ENCODE measurements at regions not wholly inside any gene's neighbourhood (a gene's known extent, or its start where the extent isn't known, plus 50 kb on each side); places are given as distances from the start of the nearest gene placed in this dataset.
A peak's percentile ranks its signal among the peaks of the same experiment; 100 is the strongest.

DNA sequence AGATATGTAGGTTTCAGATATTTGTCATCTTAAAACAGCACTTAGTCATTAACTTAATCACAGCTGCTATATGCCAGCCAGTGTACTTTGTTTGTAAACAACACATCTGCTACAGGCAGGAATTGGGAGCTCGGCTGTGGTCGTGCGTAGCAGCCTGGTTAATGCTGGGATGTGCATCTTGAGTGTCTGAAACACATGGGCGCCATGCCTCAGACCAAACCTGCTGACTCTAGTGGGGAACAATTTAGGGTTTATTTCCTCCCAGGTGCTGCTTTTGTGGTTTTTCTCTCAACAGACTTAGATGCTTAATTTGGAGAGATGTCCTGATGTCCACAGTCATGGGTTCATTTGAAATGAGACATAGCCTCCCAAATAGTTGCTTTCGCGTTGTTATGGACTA lies 238.5 kb upstream of the TMTC4 start:
- Mint-ChIP-seq H3K27me3 (ENCODE audit: low read depth) (peaks cover 2% of the 10 kb centered on the region), H3K4me1 (ENCODE audit: low read depth) (no peaks in the 10 kb centered on the region)

DNA sequence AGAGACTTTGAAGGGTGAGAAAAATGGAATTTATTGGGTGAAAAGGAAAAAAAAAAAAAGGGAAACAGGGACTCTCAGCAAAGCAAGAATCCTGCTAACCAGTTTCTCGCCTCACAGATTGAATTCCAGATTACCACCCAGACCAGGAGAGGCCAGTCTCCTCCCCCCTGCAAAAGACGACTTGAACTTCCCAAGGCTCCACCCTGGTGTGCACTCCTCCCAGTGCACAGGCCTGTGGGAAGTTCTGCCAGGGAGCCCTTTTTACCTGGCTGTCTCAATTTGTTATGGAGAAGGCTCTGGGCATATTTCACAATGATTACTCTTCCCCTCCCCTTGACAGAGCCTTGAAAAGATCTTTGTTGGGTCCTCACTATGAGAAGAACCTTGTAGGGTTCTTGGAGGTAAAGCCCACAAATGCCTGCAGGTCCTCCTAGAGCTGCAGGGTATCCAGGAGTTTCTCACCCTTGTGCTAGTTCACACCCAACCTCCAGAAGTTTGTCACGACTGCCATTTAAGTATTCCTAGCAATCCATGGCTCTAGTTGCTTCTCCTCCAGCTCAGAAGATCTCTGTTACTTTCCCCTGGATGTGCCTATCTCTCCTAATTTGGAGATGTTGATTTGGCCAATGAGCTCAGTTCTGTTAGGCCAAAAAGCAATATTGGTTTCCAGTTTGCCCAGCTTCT lies 229.8 kb upstream of the TMTC4 start:
- no peak overlapping the region for H3K27ac Mint-ChIP-seq
- no peaks in the 10 kb centered on the region for H3K36me3 Mint-ChIP-seq (ENCODE audit: low read depth)
- no peak overlapping the region for H3K4me3 Mint-ChIP-seq (ENCODE audit: low read depth)
- intact Hi-C loops (cut with micrococcal nuclease) = no loop called here
- peaks cover 5% of the 10 kb centered on the region for H3K27me3 Mint-ChIP-seq (ENCODE audit: low read depth)
- H3K4me1 Mint-ChIP-seq (ENCODE audit: low read depth) = no peaks in the 10 kb centered on the region
- no peaks in the 10 kb centered on the region for H3K9me3 Mint-ChIP-seq
- no peak for DNase-seq (ENCODE audit: low spot score)

More for the DNA sequence above, 238.5 kb upstream of the TMTC4 start:
- intact Hi-C loops (cut with micrococcal nuclease) = no loop called here
- Mint-ChIP-seq H3K4me3 (ENCODE audit: low read depth) (no peak overlapping the region), H3K36me3 (ENCODE audit: low read depth) (no peaks in the 10 kb centered on the region), H3K9me3 (no peaks in the 10 kb centered on the region), H3K27ac (no peak overlapping the region)
- no peak for DNase-seq (ENCODE audit: low spot score)

DNA sequence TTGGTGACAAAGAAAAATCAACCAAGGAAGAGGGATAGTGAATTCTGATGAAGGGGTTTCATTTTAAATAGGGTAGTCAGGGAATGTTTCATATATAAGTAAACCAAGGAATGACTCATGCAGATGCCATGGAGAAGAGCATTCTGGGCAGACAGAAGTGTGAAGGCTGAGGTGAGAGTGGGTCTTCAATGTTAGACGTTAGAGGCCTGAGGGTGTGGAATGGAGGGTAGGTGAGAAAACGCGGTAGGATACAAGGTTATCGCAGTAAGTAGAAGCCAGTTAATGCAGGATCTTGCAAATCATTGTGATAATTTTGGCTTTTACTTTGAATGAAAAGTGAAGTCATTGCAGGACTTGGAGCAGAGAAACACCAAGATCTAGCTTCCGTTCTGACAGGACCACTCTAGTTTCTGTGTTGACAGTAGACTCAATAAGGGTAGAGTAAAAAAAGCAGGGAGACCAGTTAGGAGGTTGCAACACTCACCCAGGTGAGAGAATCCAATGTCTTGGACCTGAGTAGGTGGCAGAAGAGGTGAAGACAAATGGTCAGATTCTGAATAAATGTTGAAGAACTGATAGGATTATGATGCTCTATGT lies 225.2 kb upstream of the TMTC4 start:
- no peaks in the 10 kb centered on the region for H3K9me3 Mint-ChIP-seq
- no peak overlapping the region for H3K4me3 Mint-ChIP-seq (ENCODE audit: low read depth)
- peaks cover 4% of the 10 kb centered on the region for H3K27me3 Mint-ChIP-seq (ENCODE audit: low read depth)
- no peak overlapping the region for H3K27ac Mint-ChIP-seq
- intact Hi-C loops (cut with micrococcal nuclease) = no loop called here
- no peak for DNase-seq (ENCODE audit: low spot score)
- H3K36me3 Mint-ChIP-seq (ENCODE audit: low read depth) = no peaks in the 10 kb centered on the region
- H3K4me1 Mint-ChIP-seq (ENCODE audit: low read depth) = no peaks in the 10 kb centered on the region

DNA sequence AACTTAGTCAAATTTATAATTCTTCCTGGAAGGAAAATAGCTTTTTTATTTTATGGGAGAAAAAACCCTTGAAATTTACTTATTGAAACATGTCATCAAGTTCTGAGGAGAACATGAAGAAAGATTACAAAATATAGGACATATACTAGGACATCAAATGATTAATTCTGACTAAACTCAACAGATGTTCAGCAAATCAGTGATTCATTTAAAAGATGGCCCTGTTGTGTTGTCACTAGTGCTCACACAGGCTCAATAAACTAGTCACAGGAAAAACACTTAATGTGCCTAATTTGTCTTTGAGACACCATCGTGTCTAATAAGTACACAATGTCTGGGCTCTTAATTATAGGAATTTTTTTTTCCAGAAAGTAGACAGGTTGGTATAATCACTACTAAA lies 223.8 kb upstream of the TMTC4 start:
- H3K4me1 Mint-ChIP-seq (ENCODE audit: low read depth) = no peaks in the 10 kb centered on the region
- H3K27me3 Mint-ChIP-seq (ENCODE audit: low read depth) = peaks cover 1% of the 10 kb centered on the region
- H3K4me3 Mint-ChIP-seq (ENCODE audit: low read depth) = no peak overlapping the region
- DNase-seq (ENCODE audit: low spot score) = no peak
- no peaks in the 10 kb centered on the region for H3K9me3 Mint-ChIP-seq
- H3K36me3 Mint-ChIP-seq (ENCODE audit: low read depth) = no peaks in the 10 kb centered on the region
- intact Hi-C loops (cut with micrococcal nuclease) = no loop called here
- H3K27ac Mint-ChIP-seq = no peak overlapping the region

DNA sequence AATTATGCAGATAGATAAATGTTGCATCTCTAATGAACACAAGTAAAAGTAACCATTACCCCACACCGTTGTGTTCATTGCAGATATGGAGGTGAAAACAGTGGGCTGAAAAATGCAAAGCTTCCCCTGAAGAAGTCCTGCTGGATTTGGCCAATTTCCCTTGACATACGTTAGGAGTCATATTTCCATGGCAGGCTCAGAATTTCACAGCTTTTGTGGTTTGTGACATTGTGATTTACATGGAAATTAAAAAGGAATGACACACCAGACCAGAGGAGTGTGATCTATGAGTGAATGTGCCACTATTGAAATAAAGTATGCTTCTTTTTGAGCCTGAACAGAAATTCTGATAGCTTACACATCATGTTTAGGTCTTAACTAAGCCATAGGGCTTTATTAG lies 221.1 kb upstream of the TMTC4 start:
- Mint-ChIP-seq H3K36me3 (ENCODE audit: low read depth) (no peaks in the 10 kb centered on the region), H3K4me3 (ENCODE audit: low read depth) (no peak overlapping the region), H3K9me3 (no peaks in the 10 kb centered on the region), H3K27me3 (ENCODE audit: low read depth) (peaks cover 1% of the 10 kb centered on the region), H3K27ac (no peak overlapping the region), H3K4me1 (ENCODE audit: low read depth) (no peaks in the 10 kb centered on the region)
- intact Hi-C loops (cut with micrococcal nuclease) = no loop called here
- DNase-seq (ENCODE audit: low spot score) = no peak

DNA sequence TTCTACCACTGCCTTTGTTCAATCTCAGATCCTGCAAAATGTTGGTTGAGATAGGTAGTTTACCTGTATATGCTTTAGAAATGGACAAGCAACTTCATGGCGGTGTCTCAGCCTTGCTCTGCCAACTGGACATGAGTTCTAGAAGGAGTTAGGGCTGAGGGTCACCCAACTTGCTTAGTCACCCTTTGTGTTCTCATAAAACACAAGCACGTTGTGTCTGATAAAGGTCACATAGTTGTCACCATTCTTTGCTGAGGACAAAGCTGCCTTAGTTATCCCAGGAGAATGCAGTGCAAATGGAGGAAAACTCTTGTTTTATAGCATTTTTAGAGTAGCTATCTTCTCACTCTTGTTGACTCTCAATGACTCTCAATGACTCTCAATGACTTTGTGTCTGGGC lies 218.4 kb upstream of the TMTC4 start:
- no peak for DNase-seq (ENCODE audit: low spot score)
- no peaks in the 10 kb centered on the region for H3K9me3 Mint-ChIP-seq
- H3K4me3 Mint-ChIP-seq (ENCODE audit: low read depth) = no peak overlapping the region
- no peak overlapping the region for H3K27ac Mint-ChIP-seq
- no peaks in the 10 kb centered on the region for H3K4me1 Mint-ChIP-seq (ENCODE audit: low read depth)
- no peaks in the 10 kb centered on the region for H3K36me3 Mint-ChIP-seq (ENCODE audit: low read depth)
- intact Hi-C loops (cut with micrococcal nuclease) = no loop called here
- no peaks in the 10 kb centered on the region for H3K27me3 Mint-ChIP-seq (ENCODE audit: low read depth)

DNA sequence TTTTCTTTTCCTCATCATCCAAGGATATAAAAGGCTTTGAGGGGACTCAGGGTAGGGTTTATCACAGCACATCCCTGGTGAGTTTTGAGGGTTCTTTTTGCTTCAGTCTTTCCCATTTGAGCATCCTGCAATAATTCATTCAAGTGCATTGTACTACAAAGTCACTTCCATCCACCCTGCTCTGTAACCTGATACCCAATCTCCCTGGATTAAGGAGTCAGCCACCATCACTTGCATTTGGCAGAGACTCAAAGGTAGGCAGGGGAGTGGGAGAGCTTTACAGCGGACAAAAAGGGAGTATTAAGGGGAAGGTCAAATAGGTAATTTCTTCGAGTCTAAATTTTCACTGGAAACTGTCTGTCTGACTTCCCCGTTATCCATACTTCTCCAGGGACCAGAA lies 216.1 kb upstream of the TMTC4 start:
- Mint-ChIP-seq H3K9me3 (no peaks in the 10 kb centered on the region), H3K27ac (no peak overlapping the region), H3K4me3 (ENCODE audit: low read depth) (no peak overlapping the region), H3K36me3 (ENCODE audit: low read depth) (no peaks in the 10 kb centered on the region), H3K27me3 (ENCODE audit: low read depth) (no peaks in the 10 kb centered on the region), H3K4me1 (ENCODE audit: low read depth) (no peaks in the 10 kb centered on the region)
- intact Hi-C loops (cut with micrococcal nuclease) = no loop called here
- DNase-seq (ENCODE audit: low spot score) = no peak

DNA sequence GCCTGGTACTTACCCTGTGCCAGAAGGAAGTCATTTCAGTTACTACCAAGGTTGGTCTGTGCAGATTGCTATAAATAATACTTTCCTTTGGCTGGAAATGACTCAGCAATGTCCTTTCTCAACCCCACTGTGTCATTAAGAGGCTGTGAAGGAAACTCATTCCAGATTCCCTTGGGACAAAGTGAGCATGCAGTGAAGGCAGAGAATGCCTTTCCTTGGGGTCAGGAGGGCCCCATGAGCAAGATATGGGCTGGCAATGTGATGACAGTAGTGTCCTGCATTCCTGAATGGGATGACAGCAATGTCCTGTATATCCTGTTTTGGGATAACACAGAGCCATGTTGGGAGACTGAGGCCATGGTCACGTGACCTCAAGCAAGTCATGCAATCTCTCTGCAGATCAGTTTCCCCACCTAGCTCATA lies 213.1 kb upstream of the TMTC4 start:
- Mint-ChIP-seq H3K9me3 (no peaks in the 10 kb centered on the region), H3K4me3 (ENCODE audit: low read depth) (no peak overlapping the region), H3K36me3 (ENCODE audit: low read depth) (no peaks in the 10 kb centered on the region), H3K27me3 (ENCODE audit: low read depth) (no peaks in the 10 kb centered on the region), H3K4me1 (ENCODE audit: low read depth) (no peaks in the 10 kb centered on the region), H3K27ac (no peak overlapping the region)
- intact Hi-C loops (cut with micrococcal nuclease) = no loop called here
- no peak for DNase-seq (ENCODE audit: low spot score)

DNA sequence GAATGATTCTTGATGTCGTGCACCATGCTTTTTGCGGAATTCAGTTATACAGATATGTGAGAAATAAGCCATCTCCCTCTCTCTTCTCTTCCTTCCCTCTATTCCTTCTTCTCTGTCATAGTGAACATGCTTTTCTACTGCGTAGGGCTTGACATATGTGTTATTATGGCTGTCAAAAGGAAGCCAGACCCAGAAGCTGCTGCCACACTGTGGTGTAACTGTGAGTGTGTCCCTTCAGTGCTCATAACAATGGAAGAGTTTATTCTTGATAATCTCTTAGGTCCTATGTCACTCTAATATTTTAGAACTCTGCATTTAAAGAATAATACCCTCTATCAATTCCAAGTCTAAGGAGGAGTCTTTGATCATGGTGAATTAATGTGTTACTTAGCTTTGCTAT lies 208.9 kb upstream of the TMTC4 start:
- H3K4me1 Mint-ChIP-seq (ENCODE audit: low read depth) = no peaks in the 10 kb centered on the region
- no peaks in the 10 kb centered on the region for H3K9me3 Mint-ChIP-seq
- H3K36me3 Mint-ChIP-seq (ENCODE audit: low read depth) = no peaks in the 10 kb centered on the region
- no peak overlapping the region for H3K4me3 Mint-ChIP-seq (ENCODE audit: low read depth)
- H3K27ac Mint-ChIP-seq = no peak overlapping the region
- intact Hi-C loops (cut with micrococcal nuclease) = no loop called here
- no peak for DNase-seq (ENCODE audit: low spot score)
- peaks cover 11% of the 10 kb centered on the region for H3K27me3 Mint-ChIP-seq (ENCODE audit: low read depth)

DNA sequence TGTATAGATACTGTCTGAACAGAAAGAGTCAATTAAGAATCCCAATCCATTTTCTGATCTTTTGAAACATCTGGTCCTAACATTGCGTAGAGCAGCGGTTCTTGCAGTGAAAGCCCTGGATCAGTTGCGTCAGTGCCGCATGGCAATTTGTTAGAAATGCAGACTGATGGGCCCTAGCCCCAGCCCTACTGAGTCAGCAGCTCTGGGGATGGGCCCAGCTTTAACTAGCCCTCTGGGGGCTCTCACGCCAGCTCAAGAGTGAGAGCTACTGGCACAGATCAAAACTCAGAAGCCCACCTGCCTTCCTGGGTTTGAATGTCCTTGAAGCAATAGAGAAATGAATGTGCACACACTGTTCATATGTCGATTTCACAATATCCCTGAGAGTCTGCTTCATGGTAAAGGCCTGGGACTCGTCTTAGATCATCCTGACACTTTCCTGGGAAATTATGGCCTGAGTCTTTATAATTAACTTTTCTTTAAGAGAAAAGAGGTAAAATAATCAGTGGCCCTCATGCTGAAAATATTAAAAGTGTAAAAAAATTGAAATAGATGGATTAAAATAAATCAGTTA lies 206.8 kb upstream of the TMTC4 start:
- H3K4me1 Mint-ChIP-seq (ENCODE audit: low read depth) = peaks cover 3% of the 10 kb centered on the region
- DNase-seq (ENCODE audit: low spot score) = no peak
- peaks cover 11% of the 10 kb centered on the region for H3K27me3 Mint-ChIP-seq (ENCODE audit: low read depth)
- no peak overlapping the region for H3K4me3 Mint-ChIP-seq (ENCODE audit: low read depth)
- peaks cover 3% of the 10 kb centered on the region for H3K9me3 Mint-ChIP-seq
- H3K27ac Mint-ChIP-seq = no peak overlapping the region
- intact Hi-C loops (cut with micrococcal nuclease) = no loop called here
- H3K36me3 Mint-ChIP-seq (ENCODE audit: low read depth) = peaks cover 3% of the 10 kb centered on the region

DNA sequence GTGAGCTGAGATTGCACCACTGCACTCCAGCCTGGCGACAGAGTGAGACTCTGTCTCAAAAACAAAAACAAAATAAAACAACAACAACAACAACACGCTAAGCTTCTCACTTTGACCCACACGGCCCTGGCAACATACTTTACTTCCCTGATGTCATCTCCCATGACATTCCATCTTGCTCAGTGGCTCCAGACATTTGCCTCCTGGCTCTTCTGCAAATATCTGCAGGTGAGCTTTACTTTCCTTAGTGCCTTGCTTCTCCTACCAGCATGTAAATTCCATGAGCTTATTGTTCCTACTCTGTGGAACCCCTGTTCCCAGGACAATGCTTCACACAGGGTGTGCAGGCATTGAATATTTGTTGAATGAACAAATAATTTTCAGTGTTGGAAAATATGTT lies 205.6 kb upstream of the TMTC4 start:
- Mint-ChIP-seq H3K36me3 (ENCODE audit: low read depth) (peaks cover 4% of the 10 kb centered on the region), H3K27ac (no peak overlapping the region), H3K4me3 (ENCODE audit: low read depth) (no peak overlapping the region), H3K27me3 (ENCODE audit: low read depth) (peaks cover 11% of the 10 kb centered on the region), H3K9me3 (peaks cover 10% of the 10 kb centered on the region), H3K4me1 (ENCODE audit: low read depth) (peaks cover 14% of the 10 kb centered on the region)
- DNase-seq (ENCODE audit: low spot score) = no peak
- intact Hi-C loops (cut with micrococcal nuclease) = no loop called here

DNA sequence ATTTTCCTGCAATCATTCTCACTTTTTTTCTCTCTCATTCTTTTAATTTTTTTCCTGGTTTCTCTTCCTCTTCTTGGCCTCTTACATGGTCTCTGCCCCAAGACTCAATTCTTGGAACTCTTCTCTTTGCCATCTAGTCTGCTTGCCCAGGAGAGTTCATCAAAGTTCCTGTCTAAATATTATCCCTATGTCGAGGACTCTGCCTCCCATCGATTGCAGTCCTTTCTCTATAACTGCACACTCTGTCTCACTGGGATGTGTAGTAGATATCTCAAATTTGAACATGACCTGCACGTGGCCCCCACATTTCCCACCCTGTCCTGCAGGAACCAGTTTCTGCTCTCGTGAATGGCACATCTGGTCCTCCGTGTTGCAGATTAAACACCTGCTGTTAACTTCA lies 204.7 kb upstream of the TMTC4 start:
- intact Hi-C loops (cut with micrococcal nuclease) = loop anchor here (5.0 to 10.0 kb wide), 3 partner anchors 107 to 294 kb away; partner anchors contain the start of genes GGACT and TMTC4
- no peak for DNase-seq (ENCODE audit: low spot score)
- H3K9me3 Mint-ChIP-seq = peaks cover 11% of the 10 kb centered on the region
- peaks cover 11% of the 10 kb centered on the region for H3K27me3 Mint-ChIP-seq (ENCODE audit: low read depth)
- H3K4me3 Mint-ChIP-seq (ENCODE audit: low read depth) = no peak overlapping the region
- peaks cover 4% of the 10 kb centered on the region for H3K36me3 Mint-ChIP-seq (ENCODE audit: low read depth)
- H3K27ac Mint-ChIP-seq = no peak overlapping the region
- H3K4me1 Mint-ChIP-seq (ENCODE audit: low read depth) = peaks cover 17% of the 10 kb centered on the region

DNA sequence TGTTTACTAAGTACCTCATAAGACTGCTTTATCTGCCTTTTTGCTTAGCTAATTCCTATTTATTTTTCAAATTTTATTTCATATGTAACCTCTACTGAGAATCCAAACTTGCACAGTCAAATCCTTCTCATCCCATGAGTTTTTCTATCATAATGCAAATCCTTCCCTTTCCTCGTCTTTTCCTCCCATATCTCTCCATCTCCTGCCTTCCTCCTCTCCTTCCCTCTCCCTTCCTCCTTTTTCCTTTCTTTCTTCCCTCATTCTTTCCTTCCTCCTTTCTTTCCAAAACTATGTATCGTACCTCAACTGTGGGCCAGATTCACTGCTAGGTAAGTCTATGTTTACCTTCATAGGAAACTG lies 201.4 kb upstream of the TMTC4 start:
- H3K4me3 Mint-ChIP-seq (ENCODE audit: low read depth) = no peak overlapping the region
- DNase-seq (ENCODE audit: low spot score) = no peak
- H3K27me3 Mint-ChIP-seq (ENCODE audit: low read depth) = peaks cover 13% of the 10 kb centered on the region
- intact Hi-C loops (cut with micrococcal nuclease) = loop anchor here (5.0 to 10.0 kb wide), 3 partner anchors 104 to 291 kb away; partner anchors contain the start of genes GGACT and TMTC4
- peaks cover 17% of the 10 kb centered on the region for H3K4me1 Mint-ChIP-seq (ENCODE audit: low read depth)
- H3K9me3 Mint-ChIP-seq = peaks cover 11% of the 10 kb centered on the region
- peaks cover 4% of the 10 kb centered on the region for H3K36me3 Mint-ChIP-seq (ENCODE audit: low read depth)
- peak overlapping the region; percentile 58 for H3K27ac Mint-ChIP-seq
